Liver (tissue), 3 donors: ENCODE measurements at regions not wholly inside any gene's neighbourhood (a gene's known extent, or its start where the extent isn't known, plus 50 kb on each side); places are given as distances from the start of the nearest gene placed in this dataset.

Experiments used
- ATF3 ChIP-seq: IDR thresholded peaks from 2 replicates; pipeline ENCODE4 v1.6.1; 2016; ENCODE audit warnings: antibody characterized with exemption
- CTCF ChIP-seq: fragments of 150-350 bp; IDR thresholded peaks from 2 replicates; pipeline ENCODE4 v1.5.1; 2017; ENCODE audit warnings: improper control_type of control experiment, low read depth, low read length; ENCODE audit not compliant: missing input control
- FOXA1 ChIP-seq: IDR thresholded peaks from 2 replicates; pipeline ENCODE4 v1.6.1; 2016; ENCODE audit warnings: antibody characterized with exemption
- FOXA2 ChIP-seq: IDR thresholded peaks from 2 replicates; pipeline ENCODE4 v1.6.1; 2016; ENCODE audit warnings: antibody characterized with exemption
- HNF4A ChIP-seq, 2 donors: conservative IDR thresholded peaks; 2 replicates each; pipeline ENCODE4 v1.6.1; 2016; ENCODE audit warnings: antibody characterized with exemption in 2 of 2, mild to moderate bottlenecking in 2 of 2
- JUND ChIP-seq, 2 donors: IDR thresholded peaks; 2 replicates each; pipeline ENCODE4 v1.6.1; 2016; ENCODE audit warnings: antibody characterized with exemption in 2 of 2
- MAX ChIP-seq: IDR thresholded peaks from 2 replicates; pipeline ENCODE4 v1.6.1; 2016; ENCODE audit warnings: antibody characterized with exemption
- REST ChIP-seq: IDR thresholded peaks from 2 replicates; pipeline ENCODE4 v1.6.1; 2016; ENCODE audit warnings: antibody characterized with exemption, mild to moderate bottlenecking
- RXRA ChIP-seq, 2 donors: IDR thresholded peaks; 2 replicates each; pipeline ENCODE4 v1.6.1; 2017 to 2018; ENCODE audit warnings: antibody characterized with exemption in 2 of 2, mild to moderate bottlenecking in 1 of 2
- TAF1 ChIP-seq: conservative IDR thresholded peaks from 2 replicates; pipeline ENCODE4 v1.6.1; 2016; ENCODE audit warnings: antibody characterized with exemption, mild to moderate bottlenecking
- YY1 ChIP-seq: IDR thresholded peaks from 2 replicates; pipeline ENCODE4 v1.6.1; 2016; ENCODE audit warnings: antibody characterized with exemption, mild to moderate bottlenecking
- ZBTB33 ChIP-seq: IDR thresholded peaks from 2 replicates; pipeline ENCODE4 v1.6.1; 2016; ENCODE audit warnings: antibody characterized with exemption
- donor health status: healthy.
- donor health status: healthy.

- no peak for TF ChIP-seq CTCF
- no peak for TF ChIP-seq TAF1
- TF ChIP-seq REST, result no peak
- no peak for TF ChIP-seq YY1
- TF ChIP-seq HNF4A (conservative IDR thresholded peaks at IDR 0.05), result no peak
- no peak for TF ChIP-seq JUND (IDR thresholded peaks at IDR 0.05)
- no peak for TF ChIP-seq RXRA (IDR thresholded peaks at IDR 0.05)
- no peak for TF ChIP-seq MAX
- no peak for TF ChIP-seq FOXA1
- TF ChIP-seq ATF3, result no peak
- TF ChIP-seq ZBTB33, result no peak
- no peak for TF ChIP-seq FOXA2
Measured at GRCh38 chr16:65421596-65421995, 299.7 kb upstream of the CDH11 start.
